HS-5 (cell line): ENCODE measurements at regions not wholly inside any gene's neighbourhood (a gene's known extent, or its start where the extent isn't known, plus 50 kb on each side); places are given as distances from the start of the nearest gene placed in this dataset.
"Not testable (repeated sequence)": the region's sequence is repeated elsewhere in the genome, so short reads cannot be mapped to it uniquely, and the experiment has no call there.

Experiments
- DNase-seq: peaks from one replicate; pipeline ENCODE4 v3.0.0-alpha.2; 2012; ENCODE audit warnings: low read depth

DNA sequence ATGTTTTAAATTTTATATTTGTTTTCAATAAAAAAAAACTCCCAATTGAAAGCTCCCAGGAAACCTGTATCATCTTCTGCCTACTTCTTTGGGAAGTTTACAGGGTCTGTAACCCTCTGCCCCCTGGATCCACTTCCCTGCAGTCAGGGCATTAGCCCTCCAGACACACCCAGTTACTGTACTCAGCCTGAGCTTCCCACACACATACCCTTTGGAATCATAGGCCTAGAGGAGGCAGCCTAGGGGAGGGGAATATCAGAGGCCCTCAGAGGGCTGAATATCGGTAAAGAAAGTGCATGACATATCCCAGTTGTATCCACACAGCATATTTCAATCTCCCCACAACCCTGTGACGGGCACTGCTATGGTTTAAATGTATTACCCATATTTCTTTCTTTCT lies 56.2 kb upstream of the TFPI start:
- not testable (repeated sequence) for DNase-seq

DNA sequence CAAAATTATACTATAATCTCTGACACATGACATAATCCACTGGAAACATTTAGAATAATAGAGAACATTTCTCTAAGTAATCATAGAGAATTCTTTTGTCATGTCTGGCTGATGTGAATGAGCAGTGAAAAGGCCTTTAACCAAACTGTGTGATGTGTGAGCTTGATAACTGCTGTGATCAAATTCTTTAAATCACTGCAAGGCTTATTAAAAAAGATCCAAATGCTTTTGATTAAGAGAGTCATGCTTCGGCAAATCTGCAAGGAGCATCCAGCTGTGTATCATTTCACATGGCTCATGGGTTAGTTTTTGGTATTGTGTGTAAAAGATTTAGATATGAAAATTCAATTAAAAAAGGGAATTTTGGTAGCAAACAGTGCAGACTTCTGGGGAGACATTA lies 58.6 kb upstream of the TFPI start:
- DNase-seq = no peak

DNA sequence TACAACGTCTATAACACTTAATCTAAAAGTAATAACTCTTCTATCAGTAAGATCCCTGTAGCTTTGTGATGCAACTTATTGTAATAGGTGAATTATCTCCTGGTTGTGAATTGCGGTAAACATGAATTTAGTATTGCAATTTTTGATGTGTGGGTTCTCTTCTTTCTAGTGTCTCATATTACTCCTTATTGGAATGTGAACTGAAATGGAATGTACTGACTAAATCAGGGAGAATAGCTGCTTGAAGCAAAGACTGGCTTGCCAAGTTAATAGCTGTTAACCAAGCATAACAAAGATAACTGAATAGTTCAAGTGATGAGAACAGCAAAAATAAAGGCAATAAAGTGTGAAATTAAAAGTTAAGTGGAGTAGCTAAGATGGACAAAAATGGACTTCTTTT lies 60.5 kb upstream of the TFPI start:
- no peak for DNase-seq

DNA sequence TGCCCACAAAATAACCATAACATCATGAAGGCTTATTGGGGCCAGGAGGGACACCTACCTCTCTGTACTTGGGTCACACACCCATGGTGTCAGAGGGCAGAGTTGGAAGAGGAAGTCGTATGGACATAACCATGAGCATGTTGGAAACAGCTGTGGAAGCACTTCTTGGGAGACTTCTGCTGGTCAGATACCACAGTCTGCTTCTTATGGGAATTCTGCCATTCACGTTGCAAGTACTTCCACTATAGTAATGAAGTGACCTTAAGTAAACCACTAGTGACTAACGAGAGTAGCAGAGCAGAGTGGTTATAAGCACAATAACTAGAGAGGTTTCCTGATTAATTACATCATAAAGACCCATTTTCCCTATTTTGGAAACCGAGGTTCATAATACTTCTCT lies 61.1 kb upstream of the TFPI start:
- DNase-seq = no peak

DNA sequence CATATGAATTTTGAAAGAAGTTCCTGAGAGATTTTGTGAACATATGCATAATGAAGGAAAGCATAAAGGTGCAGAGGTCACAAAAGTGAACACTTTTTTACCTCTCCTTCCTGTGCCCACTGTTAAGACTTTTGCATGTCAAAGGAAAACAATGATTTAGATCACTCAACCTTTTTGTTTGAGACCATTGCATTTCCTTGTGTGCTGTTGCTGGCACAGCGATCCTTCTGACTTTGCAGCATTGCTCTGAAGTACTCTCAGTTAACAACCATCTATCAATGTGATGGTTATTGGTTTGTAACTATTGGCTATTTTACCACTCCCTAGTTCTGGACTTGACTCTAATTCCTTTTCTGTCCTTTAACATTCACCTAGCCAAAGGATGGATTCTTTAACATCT lies 61.7 kb upstream of the TFPI start:
- no peak for DNase-seq

DNA sequence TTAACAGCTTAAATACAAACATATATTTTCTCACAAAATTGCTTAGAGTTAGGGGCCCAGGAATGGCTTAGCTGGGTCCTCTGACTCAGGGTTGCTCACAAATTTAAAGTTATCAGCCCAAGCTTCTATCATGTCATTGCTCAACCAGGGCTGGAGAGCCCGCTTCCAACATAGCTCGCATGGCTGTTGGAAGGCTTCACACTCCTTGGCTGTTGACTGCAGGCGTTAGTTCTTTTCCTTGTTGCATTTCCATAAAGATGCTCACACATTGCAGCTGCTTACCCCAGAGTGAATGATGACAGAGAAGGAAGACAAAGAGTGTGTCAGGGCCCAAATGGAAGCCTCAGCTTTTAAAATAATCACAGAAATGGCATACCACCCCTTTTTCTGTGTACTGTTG lies 62.9 kb upstream of the TFPI start:
- no peak for DNase-seq

DNA sequence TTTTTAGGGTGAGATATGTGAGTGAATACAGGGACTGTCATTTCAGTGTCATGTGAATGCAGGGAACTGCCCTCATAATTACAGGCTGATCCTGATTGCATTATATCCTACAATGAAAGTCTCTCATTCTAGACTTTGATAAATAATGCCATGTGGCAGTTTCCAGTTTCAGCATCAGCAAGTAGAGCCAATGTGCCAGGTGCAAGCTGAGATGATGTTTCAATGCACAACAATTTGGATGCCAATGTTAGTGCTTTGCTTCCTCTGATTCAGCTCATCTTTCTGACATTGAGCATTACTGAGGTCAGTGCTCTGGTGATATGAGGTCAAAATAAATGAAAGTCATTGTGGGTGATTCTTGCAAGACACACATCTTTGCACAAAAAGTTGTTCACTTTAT lies 63.7 kb upstream of the TFPI start:
- DNase-seq = no peak

DNA sequence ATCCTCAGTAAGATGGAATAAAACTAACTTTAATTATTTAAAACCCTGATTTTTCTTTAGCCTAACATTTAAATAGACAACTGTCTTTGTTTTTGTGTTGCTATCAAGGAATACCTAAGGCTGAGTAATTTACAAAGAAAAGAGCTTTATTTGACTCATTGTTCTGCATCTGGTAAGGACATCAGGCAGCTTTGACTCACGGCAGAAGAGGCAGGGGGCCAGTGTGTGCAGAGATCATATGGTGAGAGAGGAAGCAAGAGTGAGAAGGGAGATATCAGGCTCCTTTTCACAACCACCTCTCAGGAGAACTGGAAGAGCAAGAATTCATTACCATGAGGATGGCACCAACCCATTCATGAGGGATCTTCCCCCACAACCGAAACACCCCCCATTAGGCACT lies 64.6 kb upstream of the TFPI start:
- no peak for DNase-seq

DNA sequence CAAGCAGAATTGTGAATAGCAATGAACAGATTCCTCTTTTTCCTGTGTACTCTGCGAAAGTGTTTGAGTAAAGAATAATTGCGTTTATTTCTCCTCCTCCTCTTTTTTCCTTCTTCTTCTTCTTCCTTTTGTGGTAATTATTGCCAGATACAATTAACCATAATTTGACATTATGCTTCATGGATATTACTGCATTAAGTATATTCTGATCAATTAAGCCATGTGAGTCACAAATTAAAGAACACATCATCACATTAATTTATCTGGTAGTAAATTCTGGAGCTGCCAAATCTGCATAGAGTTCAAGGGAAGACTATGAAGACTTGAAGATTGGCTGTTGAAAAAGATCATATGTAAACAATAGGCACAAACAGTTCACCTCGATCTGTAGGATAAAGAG lies 72.9 kb upstream of the TFPI start:
- DNase-seq = no peak

DNA sequence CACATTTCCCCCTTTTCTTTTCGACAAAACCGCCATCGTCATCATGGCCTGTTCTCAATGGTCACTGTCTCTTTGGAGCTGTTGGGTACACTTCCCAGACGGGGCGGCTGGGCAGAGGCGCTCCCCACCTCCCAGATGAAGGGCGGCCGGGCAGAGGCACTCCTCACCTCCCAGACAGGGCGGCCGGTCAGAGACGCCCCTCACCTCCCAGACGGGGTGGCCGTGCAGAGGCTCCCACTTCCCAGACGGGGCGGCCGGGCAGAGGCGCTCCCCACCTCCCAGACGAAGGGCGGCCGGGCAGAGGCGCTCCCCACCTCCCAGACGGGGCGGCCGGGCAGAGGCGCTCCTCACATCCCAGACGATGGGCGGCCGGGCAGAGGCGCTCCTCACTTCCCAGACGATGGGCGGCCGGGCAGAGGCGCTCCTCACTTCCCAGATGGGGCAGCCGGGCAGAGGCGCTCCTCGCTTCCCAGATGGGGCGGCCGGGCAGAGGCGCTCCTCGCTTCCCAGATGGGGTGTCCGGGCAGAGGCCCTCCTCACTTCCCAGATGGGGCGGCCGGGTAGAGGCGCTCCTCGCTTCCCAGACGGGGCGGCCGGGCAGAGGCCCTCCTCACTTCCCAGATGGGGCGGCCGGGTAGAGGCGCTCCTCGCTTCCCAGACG lies 82.6 kb upstream of the TFPI start:
- not testable (repeated sequence) for DNase-seq

DNA sequence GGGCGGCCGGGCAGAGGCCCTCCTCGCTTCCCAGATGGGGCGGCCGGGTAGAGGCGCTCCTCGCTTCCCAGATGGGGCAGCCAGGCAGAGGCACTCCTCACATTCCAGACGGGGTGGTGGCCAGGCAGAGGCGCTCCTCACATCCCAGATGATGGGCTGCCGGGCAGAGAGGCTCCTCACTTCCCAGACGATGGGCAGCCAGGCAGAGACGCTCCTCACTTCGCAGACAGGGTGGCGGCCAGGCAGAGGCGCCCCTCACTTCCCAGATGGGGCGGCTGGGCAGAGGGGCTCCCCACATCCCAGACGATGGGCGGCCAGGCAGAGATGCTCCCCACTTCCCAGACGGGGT lies 83.1 kb upstream of the TFPI start:
- not testable (repeated sequence) for DNase-seq

DNA sequence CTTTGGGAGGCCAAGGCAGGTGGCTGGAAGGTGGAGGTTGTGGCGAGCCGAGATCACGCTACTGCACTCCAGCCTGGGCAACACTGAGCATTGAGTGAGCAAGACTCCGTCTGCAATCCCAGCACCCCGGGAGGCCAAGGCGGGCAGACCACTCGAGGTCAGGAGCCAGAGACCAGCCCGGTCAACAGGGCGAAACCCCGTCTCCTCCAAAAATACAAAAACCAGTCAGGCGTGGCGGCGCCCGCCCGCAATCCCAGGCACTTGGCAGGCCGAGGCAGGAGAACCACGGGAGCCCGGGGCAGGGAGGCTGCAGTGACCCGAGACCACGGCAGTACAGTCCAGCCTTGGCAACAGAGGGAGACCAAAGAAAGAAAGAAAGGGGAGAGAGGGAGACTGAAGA lies 83.5 kb upstream of the TFPI start:
- DNase-seq = not testable (repeated sequence)

DNA sequence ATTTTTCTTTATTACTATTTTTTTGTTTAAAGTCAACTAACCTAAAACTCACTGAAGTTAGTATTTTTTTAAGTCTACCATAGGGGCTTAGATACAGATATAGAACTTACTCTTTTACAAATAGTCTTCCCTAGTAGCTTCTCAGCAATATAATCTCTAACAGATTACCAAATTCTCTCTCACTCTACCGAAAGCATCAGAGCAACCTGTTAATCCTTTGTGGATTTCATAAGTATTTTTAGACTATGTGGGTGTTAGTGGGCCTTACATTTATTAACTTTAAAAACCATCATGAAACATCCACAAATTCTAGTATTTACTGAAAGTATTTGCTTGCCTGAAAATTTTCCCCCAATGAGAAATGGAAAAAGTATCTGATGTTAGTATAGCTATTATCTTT lies 84.6 kb upstream of the TFPI start:
- DNase-seq = no peak

DNA sequence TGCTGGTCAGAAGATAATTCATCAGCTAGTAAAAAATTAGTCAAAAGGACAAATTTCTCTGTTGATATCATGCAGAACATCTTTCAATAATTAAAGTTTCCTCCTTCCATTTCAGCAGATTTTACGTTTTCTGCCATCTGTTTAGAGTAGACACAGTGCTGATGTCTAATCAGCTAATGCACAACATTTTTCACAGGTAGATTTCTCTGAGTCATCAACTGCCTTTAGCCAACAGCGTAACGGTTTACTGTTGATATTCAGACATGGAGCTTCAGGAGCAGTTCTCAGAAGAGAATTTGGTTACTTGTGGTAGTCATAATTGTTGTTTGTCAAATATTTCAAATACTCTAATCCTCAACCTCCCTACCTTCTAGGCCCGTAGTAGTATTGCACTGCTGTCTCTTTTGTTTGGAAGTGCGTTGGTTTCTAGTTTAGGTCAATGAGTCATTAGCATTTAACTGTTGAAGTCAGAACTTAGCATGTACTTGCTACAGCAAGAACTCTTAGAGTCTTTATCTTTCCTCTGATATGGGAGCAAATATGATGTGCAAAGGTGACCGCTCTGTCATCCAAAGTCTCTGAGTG lies 86.8 kb upstream of the TFPI start:
- no peak for DNase-seq

DNA sequence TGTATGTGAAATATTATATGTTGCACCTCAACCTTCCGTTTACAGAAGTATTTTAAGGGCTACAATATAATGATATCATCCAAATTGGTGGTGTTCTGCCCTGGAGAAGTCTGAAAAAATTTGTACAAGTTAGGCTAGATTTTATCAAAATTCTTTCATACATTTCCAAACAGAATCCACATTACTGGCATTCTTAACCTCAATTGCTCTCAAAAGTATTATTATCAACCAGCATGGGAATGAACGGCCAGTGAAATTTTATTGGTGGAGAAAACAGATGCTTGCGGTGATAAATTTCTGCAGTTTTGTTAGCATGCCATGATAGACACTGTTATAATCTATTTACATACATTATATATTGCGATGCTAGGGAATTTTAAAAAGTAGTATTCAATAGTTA lies 88.3 kb upstream of the TFPI start:
- no peak for DNase-seq

DNA sequence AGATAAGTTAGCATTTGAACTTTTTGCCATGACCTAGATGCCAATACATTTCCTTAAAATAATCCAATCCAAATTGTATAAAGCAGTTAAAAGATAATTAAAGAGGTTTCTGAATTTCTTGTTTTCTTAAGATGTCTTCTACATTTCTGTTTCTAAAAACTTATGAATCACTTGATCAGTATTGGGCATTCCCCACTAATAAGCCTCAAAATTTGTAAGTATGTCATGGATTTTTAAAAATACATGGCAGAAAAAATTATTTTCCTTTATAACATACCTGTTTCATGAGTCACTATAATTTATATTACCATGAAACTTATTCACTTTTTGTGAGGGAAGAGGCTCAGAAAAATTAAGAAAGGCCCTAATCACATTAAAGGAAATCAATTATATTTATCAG lies 90.3 kb upstream of the TFPI start:
- no peak for DNase-seq

DNA sequence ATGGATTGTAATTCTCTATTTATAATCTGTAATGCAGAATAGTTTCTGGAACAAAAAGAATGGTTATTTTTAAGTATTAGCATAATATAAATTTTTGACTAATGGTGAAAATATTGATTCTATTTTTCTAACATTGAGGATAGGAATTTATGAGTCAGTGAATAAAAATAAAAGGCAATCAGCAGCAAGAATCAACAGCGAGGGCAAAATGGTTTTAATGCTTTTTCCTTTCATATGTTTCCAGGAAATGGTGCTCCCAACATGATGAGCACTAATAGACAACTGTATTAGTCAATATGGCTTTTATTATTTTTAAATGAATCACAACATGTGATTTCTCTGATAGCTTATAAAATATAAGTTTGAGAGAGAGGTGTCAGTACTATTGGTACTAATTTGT lies 90.7 kb upstream of the TFPI start:
- DNase-seq = no peak

DNA sequence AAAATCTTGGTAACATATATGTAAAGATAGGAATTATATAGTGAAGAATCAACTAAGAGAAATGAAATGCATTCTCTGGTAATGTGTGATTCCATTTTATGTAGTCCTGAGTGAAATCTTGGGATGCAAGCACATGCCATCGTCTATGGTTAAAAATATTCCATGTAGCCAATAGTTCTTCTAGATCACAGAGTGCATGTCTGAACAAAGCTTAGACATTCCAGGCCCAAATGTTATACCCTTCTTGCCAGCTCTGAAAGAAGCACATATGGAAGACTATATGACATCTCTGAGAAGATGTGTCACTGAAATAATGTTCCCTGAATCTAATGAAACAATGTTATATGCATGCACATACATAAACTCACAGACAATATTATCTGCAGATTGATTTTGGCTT lies 92.3 kb upstream of the TFPI start:
- DNase-seq = no peak

DNA sequence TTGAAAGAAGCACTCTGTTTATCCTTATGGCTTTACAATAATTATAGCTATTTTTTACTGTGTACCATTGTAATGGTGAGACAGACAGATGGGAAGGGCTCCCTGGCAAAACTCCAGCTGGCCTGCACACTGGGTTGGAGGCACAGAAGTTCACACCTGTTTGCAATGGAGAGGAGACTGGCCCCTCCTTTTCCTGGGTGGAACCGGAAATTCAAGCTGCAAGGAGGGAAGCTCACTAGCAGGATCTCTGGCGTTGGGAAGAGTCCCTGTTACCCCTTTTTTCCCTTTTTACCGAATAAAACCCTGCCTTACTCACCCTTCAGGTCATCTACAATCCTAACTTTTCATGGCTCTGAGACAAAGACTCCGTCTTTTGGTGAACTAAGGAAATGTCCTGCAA lies 100.3 kb upstream of the TFPI start:
- no peak for DNase-seq

DNA sequence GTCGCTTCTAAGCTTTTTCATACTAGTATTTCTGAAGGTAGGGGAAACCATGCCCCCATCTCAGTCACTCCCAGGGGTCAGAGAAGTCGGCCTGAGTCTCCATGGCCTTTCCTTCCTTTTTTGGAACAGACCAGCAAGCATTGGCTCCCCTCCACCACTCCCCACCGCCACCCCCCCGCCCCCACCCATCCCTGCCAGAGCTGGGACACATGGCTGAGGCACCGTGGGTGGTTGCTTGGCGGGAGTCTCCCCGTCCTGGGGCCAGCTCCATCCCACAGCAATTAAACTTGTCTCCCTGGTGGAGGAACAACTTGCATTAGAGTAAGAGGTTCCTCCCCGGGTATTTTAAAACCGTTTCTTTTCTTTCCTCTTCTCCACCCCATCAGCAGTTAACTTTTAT lies 100.8 kb upstream of the TFPI start:
- no peak for DNase-seq

DNA sequence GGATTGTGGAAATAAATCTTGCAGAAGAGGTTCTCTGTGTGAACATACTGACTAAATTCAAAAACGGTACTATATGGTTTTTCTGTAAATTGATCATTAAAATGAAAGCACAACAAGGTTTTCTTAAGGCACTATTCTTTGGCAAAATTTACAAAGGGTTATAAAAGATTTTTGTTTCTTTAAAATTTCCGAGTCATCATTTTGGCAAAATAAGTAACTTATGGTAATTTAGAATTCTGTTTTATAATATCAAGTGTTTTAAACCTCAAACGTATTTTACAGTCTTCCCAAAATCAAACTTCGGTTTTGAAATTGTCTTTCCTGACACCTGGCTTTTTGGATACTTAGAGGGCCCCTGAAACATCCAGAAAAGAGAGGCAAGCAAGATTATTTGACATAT lies 101.9 kb upstream of the TFPI start:
- no peak for DNase-seq

DNA sequence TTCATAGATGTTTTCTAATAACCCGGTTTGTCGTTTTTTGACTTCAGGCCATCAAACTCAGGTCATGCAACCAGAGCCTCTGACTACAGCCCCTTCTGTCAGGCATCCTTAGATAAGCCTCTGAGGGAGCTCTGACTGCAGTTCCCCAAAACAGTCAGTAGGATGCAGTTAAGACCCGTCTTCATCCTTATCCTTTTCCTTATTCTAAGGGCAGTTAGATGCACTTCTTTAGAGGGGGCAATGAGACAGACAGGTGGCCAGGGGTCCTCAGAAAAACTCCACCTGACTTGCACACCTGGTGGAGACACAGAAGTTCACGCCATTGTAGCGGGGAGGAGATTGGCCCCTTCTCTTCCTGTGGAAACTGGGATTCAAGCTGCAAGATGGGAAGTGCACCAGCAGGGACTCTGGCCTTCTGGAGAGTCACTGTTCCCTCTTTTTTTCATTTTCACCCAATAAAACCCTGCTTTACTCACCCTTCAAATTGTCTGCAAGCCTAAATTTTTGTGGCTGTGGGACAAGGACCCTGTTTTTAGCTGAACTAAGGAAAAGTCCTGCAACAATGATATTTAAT lies 104.8 kb upstream of the TFPI start:
- no peak for DNase-seq

DNA sequence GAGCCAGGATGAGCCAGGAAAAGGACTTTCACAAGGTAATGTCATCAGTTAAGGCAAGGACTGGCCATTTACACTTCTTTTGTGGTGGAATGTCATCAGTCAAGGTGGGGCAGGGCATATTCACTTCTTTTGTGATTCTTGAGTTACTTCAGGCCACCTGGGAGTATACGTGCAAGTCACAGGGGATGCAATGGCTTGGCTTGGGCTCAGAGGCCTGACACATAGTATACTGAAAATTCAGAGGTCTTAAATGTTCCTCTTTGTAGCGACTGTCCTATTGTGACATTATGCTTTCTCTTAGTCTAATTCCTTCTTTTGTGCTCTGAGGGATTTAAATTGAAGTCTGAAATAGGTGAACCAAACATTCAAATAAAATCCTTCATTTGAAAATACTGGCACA lies 121.8 kb upstream of the TFPI start:
- DNase-seq = not testable (repeated sequence)

DNA sequence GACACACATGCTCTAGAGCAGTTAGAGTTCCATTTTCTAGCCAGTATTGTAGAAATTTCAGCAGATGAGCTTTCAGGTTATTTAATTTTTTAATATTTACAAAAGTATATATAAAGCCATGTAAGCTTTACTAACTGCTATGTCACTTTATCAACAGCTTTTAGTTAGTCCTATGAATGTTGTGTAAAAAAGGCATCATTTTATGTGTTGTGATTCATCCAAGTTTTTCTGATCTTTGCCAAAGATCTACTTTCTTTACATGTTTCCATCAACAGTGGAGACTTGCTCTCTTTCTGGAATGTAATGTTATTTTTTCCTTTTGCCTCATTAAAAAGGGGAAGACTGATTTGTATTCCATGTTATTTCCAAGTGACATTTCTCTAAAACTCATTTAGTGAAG lies 125.2 kb upstream of the TFPI start:
- no peak for DNase-seq
